GM19438 (cell line): ENCODE measurements at regions not wholly inside any gene's neighbourhood (a gene's known extent, or its start where the extent isn't known, plus 50 kb on each side); places are given as distances from the start of the nearest gene placed in this dataset.
"Not testable (repeated sequence)": the region's sequence is repeated elsewhere in the genome, so short reads cannot be mapped to it uniquely, and the experiment has no call there.

Experiments used
- ATAC-seq: cut with Tn5 transposase; IDR thresholded peaks from one replicate; pipeline ENCODE4 v1.9.1; 2021; ENCODE audit warnings: low read depth; ENCODE audit not compliant: unreplicated experiment

DNA sequence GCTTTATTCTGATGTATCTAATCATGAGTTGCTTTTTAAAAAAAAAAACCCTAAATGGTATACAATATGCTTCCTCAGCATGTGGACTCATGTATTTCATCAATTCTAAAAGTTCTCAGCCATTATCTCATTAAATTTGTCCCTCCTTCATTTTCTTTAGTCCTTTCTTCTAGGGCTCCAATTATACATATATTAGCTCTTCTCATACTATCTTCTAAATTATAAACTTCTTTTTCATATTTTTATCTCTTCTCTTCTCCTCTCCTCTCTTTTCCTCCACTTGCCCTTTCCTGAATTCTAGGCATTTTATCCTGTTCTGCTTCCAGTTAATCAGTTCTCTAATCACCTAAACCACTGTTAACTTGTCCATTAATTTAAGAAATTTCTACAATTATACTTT, 55.0 kb upstream of the IL33 start:
- no peak for ATAC-seq

DNA sequence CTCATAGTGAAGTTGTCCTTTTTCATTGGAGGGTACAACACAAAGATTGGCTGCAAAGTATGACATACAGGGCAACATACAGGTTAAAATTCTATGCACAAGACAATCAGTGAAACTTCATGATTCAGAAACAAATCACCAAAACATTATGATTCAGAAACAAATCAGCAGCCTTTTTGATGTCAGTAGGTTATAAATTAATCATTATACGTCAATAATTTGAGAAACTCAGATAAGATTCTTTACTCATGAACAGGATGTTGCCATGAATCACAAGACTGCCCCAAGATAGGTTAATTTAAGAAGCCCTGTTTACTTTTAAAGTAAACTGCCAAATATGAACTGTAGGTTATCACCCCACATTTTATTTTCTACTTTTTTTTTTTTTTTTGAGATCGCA, 62.2 kb upstream of the IL33 start:
- ATAC-seq = no peak

DNA sequence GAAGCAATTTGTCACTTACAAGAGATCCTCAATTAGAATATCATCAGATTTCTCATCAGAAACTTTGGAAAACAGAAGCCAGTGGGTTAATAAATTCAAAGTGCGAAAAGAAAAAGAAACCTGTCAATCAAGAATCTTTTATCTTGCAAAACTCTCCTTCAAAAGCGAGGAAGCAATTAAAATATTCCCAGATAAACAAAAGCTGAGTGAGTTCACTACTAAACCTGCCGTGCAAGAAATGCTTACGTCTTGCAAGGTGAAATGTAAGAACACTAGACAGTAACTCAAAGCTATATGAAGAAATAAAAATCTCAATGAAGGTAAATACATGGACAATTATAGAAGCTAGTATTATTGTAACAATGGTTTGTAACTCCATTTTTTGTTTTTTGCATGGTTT, 62.8 kb upstream of the IL33 start:
- no peak for ATAC-seq

GRCh38 chr9:6150483-6150882, 65.1 kb upstream of the IL33 start:
- no peak for ATAC-seq

GRCh38 chr9:6149315-6149714, 66.3 kb upstream of the IL33 start:
- no peak for ATAC-seq

DNA sequence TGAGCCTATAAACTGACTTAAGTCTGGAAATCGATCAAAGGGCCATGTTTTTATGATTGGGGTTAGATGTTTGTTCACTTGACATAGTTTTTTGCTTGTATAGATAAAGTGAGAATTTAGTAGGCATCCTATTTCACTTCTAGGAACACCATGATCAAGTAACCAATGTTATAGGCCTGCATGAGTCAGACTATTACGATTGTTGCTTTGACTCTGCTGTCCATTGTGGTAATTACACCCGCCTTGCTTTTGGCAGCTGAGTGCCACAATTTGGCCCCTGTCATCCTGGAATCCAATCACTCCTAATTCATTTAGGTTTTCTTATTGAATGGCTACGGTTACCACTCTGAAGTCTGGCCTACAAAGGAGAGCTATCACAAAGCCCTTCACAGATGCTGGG, 67.8 kb upstream of the IL33 start:
- ATAC-seq = no peak

GRCh38 chr9:6144947-6145346, 70.7 kb upstream of the IL33 start:
- no peak for ATAC-seq

DNA sequence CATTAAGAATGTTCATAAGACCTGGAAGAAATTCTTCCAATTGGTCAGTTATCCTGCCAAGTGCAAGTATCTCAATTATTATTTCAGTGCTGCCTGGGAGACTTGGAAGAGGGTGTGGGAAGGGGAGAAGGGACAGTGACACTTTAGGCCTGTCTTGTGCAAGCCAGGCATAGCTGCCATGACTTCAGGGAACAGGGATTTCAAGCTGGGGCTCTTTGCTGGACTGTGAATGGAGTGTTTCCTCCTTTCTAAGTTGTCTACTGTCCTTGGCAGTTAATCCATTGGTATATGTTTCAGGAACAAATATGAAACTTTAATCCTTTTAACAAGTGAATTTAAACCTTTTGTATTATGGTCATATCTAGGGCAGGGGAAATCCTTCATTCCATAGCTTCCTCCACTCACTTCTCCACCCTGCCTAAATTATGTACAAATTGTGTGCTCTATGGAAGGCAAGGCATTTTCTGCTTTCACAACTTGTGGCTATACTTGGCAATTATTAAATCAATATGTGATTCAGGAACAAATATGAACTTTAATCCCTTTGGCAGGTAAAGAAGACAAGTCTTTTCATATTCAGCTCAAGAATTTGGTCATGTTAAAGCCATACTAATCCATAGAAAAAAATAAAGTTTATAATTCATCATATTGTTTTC, 72.7 kb upstream of the IL33 start:
- no peak for ATAC-seq

- ATAC-seq = not testable (repeated sequence)
Measured at GRCh38 chr9:6135780-6136179, 79.8 kb upstream of the IL33 start.

DNA sequence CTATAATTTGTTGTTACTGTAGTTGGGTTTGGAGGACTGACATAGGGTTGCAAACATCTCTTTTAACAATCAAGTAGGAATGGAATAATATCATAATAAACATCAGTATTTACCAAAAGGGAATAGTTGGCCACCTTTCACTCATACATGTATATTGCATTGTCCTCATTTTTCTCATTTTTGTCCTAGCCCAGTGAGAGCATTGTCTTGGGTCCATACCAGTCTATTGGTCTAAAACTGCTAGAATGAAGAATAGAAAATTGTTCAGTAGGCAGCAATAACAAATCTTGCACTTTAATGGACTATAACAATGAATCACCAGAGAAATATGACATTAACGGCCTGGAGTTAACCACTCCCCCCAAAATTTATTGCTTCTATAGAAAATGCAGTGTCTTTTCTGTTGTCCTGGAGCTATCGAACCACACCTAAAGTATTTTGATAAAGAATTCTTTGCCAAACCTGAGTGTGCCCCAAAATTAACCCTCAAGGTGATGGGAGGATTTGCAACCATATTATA, 80.9 kb upstream of the IL33 start:
- ATAC-seq = no peak

DNA sequence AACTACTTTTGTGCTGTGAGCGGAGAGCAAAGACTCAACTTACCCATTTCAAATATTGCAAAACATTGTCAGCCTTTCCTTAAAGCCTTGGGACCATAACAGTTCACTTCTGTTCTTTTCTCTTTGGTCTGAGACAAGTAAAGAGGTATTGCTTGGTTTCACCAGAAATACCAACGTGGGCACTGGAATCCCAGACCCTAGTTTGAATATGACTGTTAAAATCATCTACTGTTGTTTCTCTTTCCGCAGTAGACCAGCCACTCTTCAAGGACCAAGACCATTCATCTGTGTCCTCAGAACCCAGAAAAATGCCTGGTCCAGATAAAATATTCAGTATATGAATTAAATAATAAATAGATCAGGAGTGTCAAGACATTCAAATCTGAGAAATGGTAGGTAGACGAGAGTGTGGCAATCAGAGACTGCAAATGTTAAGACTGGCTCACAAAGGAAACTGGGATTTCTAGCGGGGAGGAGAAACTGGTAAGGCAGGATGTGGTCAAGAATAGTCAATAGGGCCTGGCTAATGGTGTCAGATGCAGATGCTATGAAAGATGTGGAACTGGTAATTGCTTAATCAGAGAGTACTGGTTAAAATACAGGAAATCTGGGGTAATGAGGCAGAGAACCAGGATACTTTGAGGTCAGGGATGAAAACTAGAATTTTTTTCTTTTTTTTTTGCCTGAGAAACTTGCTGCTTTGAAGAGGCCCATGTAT, 82.1 kb upstream of the IL33 start:
- peak; percentile 96 for ATAC-seq

DNA sequence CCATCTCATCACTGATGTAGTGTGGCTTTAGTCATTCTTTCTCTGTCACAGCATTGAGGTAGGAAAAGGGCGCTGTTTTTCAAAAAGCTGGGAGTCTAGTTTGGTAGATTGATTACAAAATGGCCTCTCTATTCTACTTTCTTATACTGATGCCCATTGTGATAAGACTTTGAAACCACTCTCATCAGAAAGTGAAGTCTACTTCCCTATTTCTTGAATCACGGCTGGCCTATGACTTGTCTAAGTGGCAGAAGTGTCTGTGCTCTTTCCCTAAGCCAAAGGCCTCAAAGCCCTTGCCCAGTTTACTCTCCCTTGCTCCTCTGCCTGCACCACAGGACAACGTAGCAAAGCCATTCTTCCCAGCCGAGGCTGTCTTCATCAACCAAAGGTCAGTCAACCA, 83.0 kb upstream of the IL33 start:
- ATAC-seq = no peak

GRCh38 chr9:6128030-6128429, 87.6 kb upstream of the IL33 start:
- ATAC-seq = no peak

GRCh38 chr9:6126377-6126776, 89.2 kb upstream of the IL33 start:
- no peak for ATAC-seq

DNA sequence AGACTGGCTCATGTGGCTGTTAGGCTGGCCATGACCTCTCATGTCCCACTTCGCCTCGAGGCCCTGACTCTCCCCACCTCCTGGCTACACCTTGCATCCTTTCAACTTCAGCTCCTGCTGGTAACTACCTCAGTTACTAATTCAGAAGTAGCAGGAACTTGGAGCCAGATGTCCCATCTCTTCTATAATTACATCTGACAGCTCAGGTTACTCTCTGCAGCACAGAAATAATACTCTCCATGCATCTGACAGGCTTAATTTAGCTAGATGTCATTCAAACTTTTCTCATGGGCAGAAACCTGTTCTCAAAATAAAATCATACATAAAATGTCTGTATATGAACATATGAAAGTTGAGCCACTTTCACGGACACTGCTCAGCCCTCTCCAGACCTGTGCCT, 92.2 kb upstream of the IL33 start:
- ATAC-seq = no peak

GRCh38 chr9:6121707-6122106, 93.9 kb upstream of the IL33 start:
- ATAC-seq = no peak

DNA sequence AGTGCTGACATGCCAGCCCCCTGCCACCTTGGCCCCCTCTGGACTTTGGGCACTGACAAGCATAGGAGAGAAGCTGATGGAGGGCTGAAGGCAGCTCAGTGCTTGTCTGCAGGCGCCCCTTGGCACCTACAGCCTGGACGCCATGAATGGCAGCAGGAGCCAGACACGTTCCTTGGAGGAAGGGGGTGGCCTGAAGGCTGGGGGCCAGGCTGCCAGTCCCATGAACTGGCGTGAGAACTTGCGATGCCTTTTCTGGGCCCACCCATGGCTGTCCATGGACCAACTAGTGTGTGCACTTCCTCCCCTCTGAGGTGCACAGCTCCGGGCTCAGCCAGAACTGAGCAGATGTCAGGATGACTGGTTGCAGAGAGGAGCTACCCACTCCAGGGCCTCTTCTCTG, 99.0 kb upstream of the RANBP6 start:
- no peak for ATAC-seq

DNA sequence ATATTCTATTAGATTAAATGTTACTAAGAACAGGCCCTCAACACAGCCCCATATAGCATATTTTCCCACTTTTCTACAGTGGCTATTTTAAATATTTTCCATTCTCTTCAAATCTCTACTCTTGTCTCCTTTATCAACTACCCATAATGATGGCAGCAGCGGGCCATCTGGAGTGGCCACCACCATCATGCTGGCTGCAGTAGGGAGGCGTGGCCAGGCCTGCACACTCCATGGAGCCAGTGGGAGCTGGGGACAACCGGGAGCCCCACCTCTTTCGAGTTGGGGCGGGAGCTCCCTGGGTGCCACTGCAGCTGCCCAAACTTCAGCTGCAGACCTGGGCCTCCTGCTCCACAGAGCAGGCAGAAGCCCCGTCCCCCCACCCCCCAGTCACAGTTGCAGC, 98.4 kb upstream of the RANBP6 start:
- no peak for ATAC-seq

DNA sequence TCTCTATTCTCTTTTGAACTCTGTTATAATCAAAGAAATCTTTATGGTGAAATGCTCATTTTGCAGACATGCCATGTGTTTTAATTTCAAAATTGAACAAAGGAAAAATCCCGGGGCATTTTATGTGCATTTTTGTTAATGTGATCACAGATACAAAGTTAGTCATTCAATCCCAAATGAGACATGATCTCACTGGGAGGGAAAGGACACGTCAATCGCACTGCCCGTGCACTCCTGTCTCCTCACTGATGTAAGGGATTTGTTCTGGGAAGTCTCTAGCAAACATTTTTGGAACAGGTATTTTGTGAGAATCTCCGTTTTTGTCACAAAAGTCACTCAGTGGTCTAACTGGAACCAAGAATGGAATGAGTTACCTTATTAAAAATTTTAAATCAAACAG, 97.9 kb upstream of the RANBP6 start:
- ATAC-seq = no peak

- no peak for ATAC-seq
Measured at GRCh38 chr9:6109986-6110385, 94.6 kb upstream of the RANBP6 start.

- no peak for ATAC-seq
Measured at GRCh38 chr9:6109571-6109970, 94.1 kb upstream of the RANBP6 start.

DNA sequence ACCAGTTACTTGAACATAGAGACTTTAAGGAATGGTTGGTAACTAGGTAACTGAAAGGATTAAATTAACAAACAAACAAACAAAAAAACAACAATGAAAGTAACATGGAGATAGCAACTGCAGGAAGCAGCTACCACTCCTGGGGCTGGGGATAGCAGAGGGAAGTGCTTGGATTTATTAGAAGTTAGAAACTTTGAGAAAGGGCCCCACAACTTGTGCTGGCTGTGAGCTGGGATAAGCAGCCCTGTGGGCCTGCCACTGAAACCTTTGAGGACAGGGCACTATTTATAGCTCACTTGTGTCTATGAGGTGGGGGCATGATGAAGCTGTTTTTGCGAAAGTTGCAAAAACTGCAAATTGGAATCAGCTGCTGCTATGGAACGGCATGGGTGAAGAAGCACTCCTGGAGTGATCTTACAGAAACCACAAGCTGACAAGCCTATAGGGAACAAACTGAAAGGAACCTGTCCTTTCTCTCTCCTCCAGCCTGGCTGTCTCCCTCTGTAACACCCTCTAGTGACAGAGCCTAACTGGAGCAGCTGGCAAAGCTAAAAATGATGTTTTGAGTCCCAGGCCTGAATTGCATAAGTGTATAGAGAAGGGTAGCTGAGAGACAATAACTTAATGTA, 91.4 kb upstream of the RANBP6 start:
- peak; percentile 83 for ATAC-seq
